ENCODE measurements at regions not wholly inside any gene's neighbourhood (a gene's known extent, or its start where the extent isn't known, plus 50 kb on each side); places are given as distances from the start of the nearest gene placed in this dataset.

- no peak for TF ChIP-seq ETS1 (IDR thresholded peaks at IDR 0.05)
- no peak for TF ChIP-seq EZH2phosphoT487 (IDR thresholded peaks at IDR 0.05; ENCODE audit: unreplicated experiment)
These were observed 104.9 kb downstream of the MFSD1 start (continued) for GRCh38 chr3:158906749-158907148.

GRCh38 chr3:158908187-158908734, 106.4 kb downstream of the MFSD1 start:
- H3K4me1 Mint-ChIP-seq = peaks cover 15% of the 10 kb centered on the region; the same call in 2 of the 3 replicates
- no peaks in the 10 kb centered on the region for H3F3A ChIP-seq (replicated peaks; ENCODE audit: low read depth)
- no peak for DNase-seq (ENCODE audit: low spot score)
- no peak overlapping the region for H3K4me2 ChIP-seq
- H3K36me3 ChIP-seq (ENCODE audit: insufficient read depth) = no peaks in the 10 kb centered on the region
- no peak overlapping the region for H3K27ac Mint-ChIP-seq
- ATAC-seq = no peak
- H3K27me3 Mint-ChIP-seq (ENCODE audit: insufficient read depth, low read depth, poor library complexity) = no peaks in the 10 kb centered on the region
- H4K20me1 ChIP-seq (replicated peaks; ENCODE audit: insufficient read depth) = no peaks in the 10 kb centered on the region
- H3K4me3 Mint-ChIP-seq = no peak overlapping the region
- no peaks in the 10 kb centered on the region for H3K9me2 ChIP-seq (ENCODE audit: insufficient read depth)
- H3K79me2 ChIP-seq (replicated peaks; ENCODE audit: insufficient read depth) = no peaks in the 10 kb centered on the region
- H3K9me3 Mint-ChIP-seq = no peaks in the 10 kb centered on the region
- H3K4me3 ChIP-seq = no peak overlapping the region
- no peak overlapping the region for H3K27ac ChIP-seq (ENCODE audit: low read depth)
- H3K27me3 ChIP-seq (ENCODE audit: insufficient read depth) = no peaks in the 10 kb centered on the region
- peaks cover 20% of the 10 kb centered on the region; the same call in 1 of the 2 replicates for H3K4me1 ChIP-seq (ENCODE audit: insufficient read depth)
- H3K36me3 Mint-ChIP-seq (ENCODE audit: low read depth) = no peaks in the 10 kb centered on the region
- H2AFZ ChIP-seq = no peak overlapping the region
- TF ChIP-seq NANOG (IDR thresholded peaks at IDR 0.05; ENCODE audit: borderline replicate concordance) (no peak), REST (IDR thresholded peaks at IDR 0.05; ENCODE audit: unreplicated experiment) (no peak), CTCF (conservative IDR thresholded peaks at IDR 0.05; ENCODE audit: low read depth in 2 of 2) (0 out of 4 replicates have a peak, but pooled peaks of 1 of the 2 experiments have one; percentile 28), ZNF331 (CRISPR knock-in tag; IDR thresholded peaks at IDR 0.05; ENCODE audit: low read depth) (no peak)
